B cell (primary cell): ENCODE measurements at regions not wholly inside any gene's neighbourhood (a gene's known extent, or its start where the extent isn't known, plus 50 kb on each side); places are given as distances from the start of the nearest gene placed in this dataset.

Source experiments
- ATAC-seq: fragments of 200-7000 bp; cut with Tn5 transposase; one replicate; pipeline ENCODE4 v1.10.0; 2021; ENCODE audit warnings: low read depth, mild to moderate bottlenecking, moderate number of reproducible peaks, moderate library complexity
- CTCF ChIA-PET: fragments of 350-600 bp; sonication (Branson Sonifier 250); formaldehyde crosslinking; loops from one replicate; lab custom pipeline; 2021; ENCODE audit warnings: antibody characterized with exemption, inconsistent platforms; lab: Charles Lee
- POLR2A ChIA-PET: fragments of 350-600 bp; sonication (Branson Sonifier 250); formaldehyde crosslinking; loops from one replicate; lab custom pipeline; 2021; ENCODE audit warnings: antibody characterized with exemption; lab: Charles Lee
- DNase-seq: peaks from one replicate; pipeline ENCODE4 v3.0.0; 2013
- H2AFZ ChIP-seq: 2 replicates; pipeline ENCODE4 v1.6.1; 2012; ENCODE audit warnings: mild to moderate bottlenecking, low read depth, low read length; ENCODE audit not compliant: insufficient read depth, poor library complexity, severe bottlenecking
- H3K27ac ChIP-seq, 2 donors: 1 replicate in 1 of 2; 2 replicates in 1 of 2; pipeline ENCODE4 v1.5.1; 2012 to 2013; ENCODE audit warnings: low read length in 2 of 2, mild to moderate bottlenecking in 2 of 2, moderate library complexity in 1 of 2
- H3K27me3 ChIP-seq, 4 experiments: fragments of 200-600 bp in 1 of 4; sonication (generic) in 1 of 4; replicated peaks in 1 of 4; 1 replicate in 2 of 4; 2 replicates in 2 of 4; pipeline versions ENCODE4 v1.6.1 to v1.7.0; 2013 to 2016; ENCODE audit warnings: low read length in 3 of 4, mild to moderate bottlenecking in 2 of 4, mixed read lengths in 1 of 4, moderate library complexity in 1 of 4; ENCODE audit not compliant: insufficient read depth in 4 of 4, control insufficient read depth in 3 of 4; ENCODE audit errors: control extremely low read depth in 1 of 4
- H3K36me3 ChIP-seq, 2 experiments: replicated peaks in 1 of 2; 1 replicate in 1 of 2; 2 replicates in 1 of 2; pipeline versions ENCODE4 v1.6.1 to v1.7.1; 2013; ENCODE audit warnings: low read length in 1 of 2; ENCODE audit not compliant: insufficient read depth in 2 of 2, control insufficient read depth in 1 of 2; ENCODE audit errors: control extremely low read depth in 1 of 2, extremely low read depth in 1 of 2
- H3K4me1 ChIP-seq, 2 donors: fragments of 200-600 bp in 1 of 2; sonication (generic) in 1 of 2; 1 replicate in 1 of 2; 2 replicates in 1 of 2; pipeline versions ENCODE4 v1.5.1 to v1.6.1; 2013 to 2017; ENCODE audit warnings: low read length in 2 of 2; ENCODE audit not compliant: control insufficient read depth in 2 of 2, insufficient read depth in 2 of 2
- H3K4me2 ChIP-seq: replicated peaks from 2 replicates; pipeline ENCODE3; 2012; ENCODE audit warnings: mild to moderate bottlenecking, low read depth, low read length; ENCODE audit not compliant: poor library complexity, severe bottlenecking
- H3K4me3 ChIP-seq, 5 experiments: fragments of 200-600 bp in 1 of 5; sonication (generic) in 1 of 5; 1 replicate in 3 of 5; 2 replicates in 2 of 5; pipeline versions ENCODE4 v1.5.1 to v1.7.0; 2011 to 2016; ENCODE audit warnings: low read length in 4 of 5, mild to moderate bottlenecking in 4 of 5, low read depth in 2 of 5, control low read depth in 1 of 5, moderate library complexity in 1 of 5; ENCODE audit not compliant: insufficient read depth in 1 of 5; ENCODE audit errors: control extremely low read depth in 1 of 5, extremely low read depth in 1 of 5
- H3K79me2 ChIP-seq: fragments of 200-600 bp; sonication (generic); one replicate; pipeline ENCODE4 v1.6.0; 2016; ENCODE audit warnings: low read length; ENCODE audit not compliant: control insufficient read depth, insufficient read depth
- H3K9ac ChIP-seq: fragments of 200-600 bp; sonication (generic); 2 replicates; pipeline ENCODE4 v1.6.1; 2017; ENCODE audit warnings: mild to moderate bottlenecking, low read length, moderate library complexity
- H3K9me3 ChIP-seq, 3 donors: one replicate each; pipeline versions ENCODE4 v1.6.1 to v1.7.1; 2013; ENCODE audit warnings: low read length in 2 of 3; ENCODE audit not compliant: control insufficient read depth in 2 of 3, insufficient read depth in 1 of 3; ENCODE audit errors: control extremely low read depth in 1 of 3
- H4K20me1 ChIP-seq: 2 replicates; pipeline ENCODE4 v1.6.0; 2012; ENCODE audit warnings: mild to moderate bottlenecking, low read length; ENCODE audit not compliant: insufficient read depth, control insufficient read depth, poor library complexity, severe bottlenecking
- H3K27ac Mint-ChIP-seq: one replicate; pipeline ENCODE4 v1.8.0; 2021; ENCODE audit warnings: mixed read lengths
- H3K27me3 Mint-ChIP-seq: one replicate; pipeline ENCODE4 v1.8.0; 2021; ENCODE audit warnings: mixed read lengths
- H3K4me1 Mint-ChIP-seq: one replicate; pipeline ENCODE4 v1.8.0; 2021; ENCODE audit warnings: mixed read lengths
- H3K4me3 Mint-ChIP-seq: one replicate; pipeline ENCODE4 v1.8.0; 2021; ENCODE audit warnings: mixed read lengths
- H3K9me3 Mint-ChIP-seq: one replicate; pipeline ENCODE4 v1.8.0; 2022; ENCODE audit warnings: mixed read lengths; ENCODE audit not compliant: insufficient read depth
- CTCF ChIP-seq: fragments of 200-600 bp; IDR thresholded peaks from one replicate; pipeline ENCODE4 v1.8.0; 2022; ENCODE audit warnings: antibody characterized with exemption, mild to moderate bottlenecking
- EZH2 ChIP-seq: IDR thresholded peaks from 2 replicates; pipeline ENCODE4 v1.6.1; 2012; ENCODE audit warnings: borderline replicate concordance, low read depth, mild to moderate bottlenecking, moderate library complexity, low read length; ENCODE audit not compliant: insufficient read depth, poor library complexity, severe bottlenecking
- WGBS: methylation state at CpG from one replicate; pipeline ENCODE4 v1.1.5; 2013; ENCODE audit warnings: missing lambda C conversion rate; ENCODE audit not compliant: insufficient coverage; 5-methylcytosine and 5-hydroxymethylcytosine counted together
- intact Hi-C: fragments of 100-400 bp; cut with micrococcal nuclease; formaldehyde crosslinking; loops from one replicate; pipeline ENCODE4 v1.10.0; 2022

- ChIA-PET CTCF (no interaction called here), POLR2A (no interaction called here)
- 100% methylated on average over 1 of the region's 2 CpGs for WGBS
- ATAC-seq: no peak
- Histone ChIP-seq H4K20me1 (no peaks in the 10 kb centered on the region), H3K9ac (no peak overlapping the region), H3K4me2 (no peak overlapping the region), H3K27ac (no peak overlapping the region), H3K36me3 (no peaks in the 10 kb centered on the region), H3K4me1 (no peaks in the 10 kb centered on the region), H2AFZ (no peak overlapping the region), H3K9me3 (no peaks in the 10 kb centered on the region), H3K27me3 (no peaks in the 10 kb centered on the region), H3K4me3 (no peak overlapping the region), H3K79me2 (no peaks in the 10 kb centered on the region)
- no peak overlapping the region for H3K27ac Mint-ChIP-seq
- intact Hi-C loops: no loop called here
- no peaks in the 10 kb centered on the region for H3K27me3 Mint-ChIP-seq
- TF ChIP-seq EZH2 (no peak), CTCF (no peak)
- no peaks in the 10 kb centered on the region for H3K9me3 Mint-ChIP-seq
- DNase-seq: no peak
- H3K4me3 Mint-ChIP-seq: no peak overlapping the region
- no peaks in the 10 kb centered on the region for H3K4me1 Mint-ChIP-seq
These were observed 606.3 kb downstream of the METTL4 start for GRCh38 chr18:1965016-1965415.

- Mint-ChIP-seq H3K4me1 (no peaks in the 10 kb centered on the region), H3K27ac (no peak overlapping the region), H3K4me3 (no peak overlapping the region), H3K27me3 (no peaks in the 10 kb centered on the region), H3K9me3 (no peaks in the 10 kb centered on the region)
- Histone ChIP-seq H3K9me3 (no peaks in the 10 kb centered on the region), H3K4me1 (no peaks in the 10 kb centered on the region), H2AFZ (no peak overlapping the region), H3K79me2 (no peaks in the 10 kb centered on the region), H3K4me2 (no peak overlapping the region), H3K36me3 (no peaks in the 10 kb centered on the region), H3K27ac (no peak overlapping the region), H3K27me3 (no peaks in the 10 kb centered on the region), H3K9ac (no peak overlapping the region), H4K20me1 (no peaks in the 10 kb centered on the region), H3K4me3 (no peak overlapping the region)
- intact Hi-C loops: no loop called here
- DNase-seq (no peak), ATAC-seq (no peak)
- CTCF ChIA-PET: no interaction called here
- POLR2A ChIA-PET: no interaction called here
- WGBS: no CpG with 5 or more reads among the region's 2 CpGs
- TF ChIP-seq CTCF: no peak
- no peak for TF ChIP-seq EZH2
These were observed 605.8 kb downstream of the METTL4 start for GRCh38 chr18:1965541-1965940.
